PC-3 (cell line): ENCODE measurements at regions not wholly inside any gene's neighbourhood (a gene's known extent, or its start where the extent isn't known, plus 50 kb on each side); places are given as distances from the start of the nearest gene placed in this dataset.

ENCODE experiments used
- ATAC-seq: fragments of 200-7000 bp; cut with Tn5 transposase; 2 replicates; pipeline ENCODE4 v1.9.1; 2020; ENCODE audit warnings: mild to moderate bottlenecking, moderate library complexity
- BruUV-seq: library from RNA; stranded (reverse); fragments of 400-500 nt; replicated peaks from 2 replicates; lab custom pipeline; 2021; lab: Mats Ljungman, UMichigan
- CTCF ChIA-PET: fragments of 300-600 bp; sonication (Branson Sonifier 250); formaldehyde crosslinking; loops from one replicate; lab custom pipeline; 2022; ENCODE audit warnings: antibody characterized with exemption; lab: Charles Lee
- POLR2A ChIA-PET: fragments of 300-600 bp; sonication (Branson Sonifier 250); formaldehyde crosslinking; loops from one replicate; lab custom pipeline; 2022; ENCODE audit warnings: antibody characterized with exemption; ENCODE audit not compliant: unreplicated experiment; lab: Charles Lee
- DNase-seq: peaks from one replicate; pipeline ENCODE4 v3.0.0-alpha.2; 2015
- H2AFZ ChIP-seq: fragments of 300-600 bp; sonication (generic); 2 replicates; pipeline ENCODE4 v1.6.0; 2016; ENCODE audit warnings: antibody characterized with exemption, low read length
- H3F3A ChIP-seq: fragments of 300-600 bp; sonication (generic); one replicate; pipeline ENCODE4 v1.6.0; 2017; ENCODE audit warnings: antibody characterized with exemption, low read length, control low read depth, mild to moderate bottlenecking; ENCODE audit not compliant: unreplicated experiment
- H3K27ac ChIP-seq: fragments of 300-600 bp; sonication (generic); 2 replicates; pipeline ENCODE4 v1.5.1; 2016; ENCODE audit warnings: mild to moderate bottlenecking, low read length
- H3K27me3 ChIP-seq: fragments of 300-600 bp; sonication (generic); 2 replicates; pipeline ENCODE4 v1.6.1; 2016; ENCODE audit warnings: low read length, mixed read lengths
- H3K36me3 ChIP-seq: fragments of 300-600 bp; sonication (generic); 2 replicates; pipeline ENCODE4 v1.6.1; 2016; ENCODE audit warnings: low read depth, mixed run types, low read length, mixed read lengths
- H3K4me1 ChIP-seq: fragments of 300-600 bp; sonication (generic); 2 replicates; pipeline ENCODE4 v1.5.1; 2016; ENCODE audit warnings: low read length; ENCODE audit not compliant: insufficient read depth
- H3K4me2 ChIP-seq: fragments of 300-600 bp; sonication (generic); 2 replicates; pipeline ENCODE4 v1.6.0; 2016; ENCODE audit warnings: low read length
- H3K4me3 ChIP-seq: fragments of 300-600 bp; sonication (generic); 2 replicates; pipeline ENCODE4 v1.5.1; 2016; ENCODE audit warnings: mild to moderate bottlenecking, low read length, mixed read lengths
- H3K79me2 ChIP-seq: fragments of 300-600 bp; sonication (generic); 2 replicates; pipeline ENCODE4 v1.6.1; 2017; ENCODE audit warnings: low read length, mixed read lengths
- H3K9ac ChIP-seq: fragments of 300-600 bp; sonication (generic); 2 replicates; pipeline ENCODE4 v1.6.0; 2016; ENCODE audit warnings: mild to moderate bottlenecking, low read length
- H3K9me2 ChIP-seq: fragments of 300-600 bp; sonication (generic); replicated peaks from 2 replicates; pipeline ENCODE4 v1.6.1; 2016; ENCODE audit warnings: mixed run types, low read length, mixed read lengths
- H3K9me3 ChIP-seq: fragments of 300-600 bp; sonication (generic); 2 replicates; pipeline ENCODE4 v1.6.1; 2016; ENCODE audit warnings: low read length, mixed read lengths
- H4K20me1 ChIP-seq: fragments of 300-600 bp; sonication (generic); 2 replicates; pipeline ENCODE4 v1.6.1; 2016; ENCODE audit warnings: low read length, mixed read lengths
- CTCF ChIP-seq: fragments of 300-600 bp; sonication (generic); conservative IDR thresholded peaks from 2 replicates; pipeline ENCODE4 v1.5.1; 2017; ENCODE audit warnings: antibody characterized with exemption, low read depth, mild to moderate bottlenecking, low read length
- EZH2 ChIP-seq: fragments of 300-600 bp; sonication (generic); IDR thresholded peaks from one replicate; pipeline ENCODE4 v1.6.1; 2017; ENCODE audit warnings: antibody characterized with exemption, mild to moderate bottlenecking, low read length; ENCODE audit not compliant: unreplicated experiment
- EZH2phosphoT487 ChIP-seq: fragments of 300-600 bp; sonication (generic); IDR thresholded peaks from 2 replicates; pipeline ENCODE4 v1.6.1; 2018; ENCODE audit warnings: mild to moderate bottlenecking, antibody characterized with exemption, low read length, borderline replicate concordance
- intact Hi-C: fragments of 100-400 bp; cut with micrococcal nuclease; formaldehyde crosslinking; loops from 2 replicates; pipeline ENCODE4 v1.9.0; 2023

GRCh38 chr12:22993609-22994315, 368.8 kb downstream of the ETNK1 start:
- DNase-seq = no peak
- Histone ChIP-seq H3K9me3 (no peaks in the 10 kb centered on the region), H4K20me1 (no peaks in the 10 kb centered on the region), H3K4me3 (no peak overlapping the region), H3K9ac (no peak overlapping the region), H3K27me3 (no peaks in the 10 kb centered on the region), H3K79me2 (no peaks in the 10 kb centered on the region), H3K4me2 (no peak overlapping the region), H3K36me3 (no peaks in the 10 kb centered on the region), H3K4me1 (no peaks in the 10 kb centered on the region), H2AFZ (no peak overlapping the region), H3K27ac (no peak overlapping the region), H3F3A (no peaks in the 10 kb centered on the region), H3K9me2 (no peaks in the 10 kb centered on the region)
- ChIA-PET POLR2A (no interaction called here), CTCF (no interaction called here)
- ATAC-seq = no peak
- TF ChIP-seq EZH2 (no peak), CTCF (no peak), EZH2phosphoT487 (no peak)
- intact Hi-C loops = no loop called here
- BruUV-seq = no TSS peak

GRCh38 chr12:22994316-22994675, 369.3 kb downstream of the ETNK1 start:
- intact Hi-C loops = no loop called here
- ATAC-seq (no peak), DNase-seq (no peak)
- ChIA-PET POLR2A (no interaction called here), CTCF (no interaction called here)
- Histone ChIP-seq H3K9me3 (no peaks in the 10 kb centered on the region), H3K9me2 (no peaks in the 10 kb centered on the region), H3K9ac (no peak overlapping the region), H3K27ac (no peak overlapping the region), H3K4me2 (no peak overlapping the region), H3F3A (no peaks in the 10 kb centered on the region), H3K36me3 (no peaks in the 10 kb centered on the region), H2AFZ (no peak overlapping the region), H3K4me3 (no peak overlapping the region), H4K20me1 (no peaks in the 10 kb centered on the region), H3K27me3 (no peaks in the 10 kb centered on the region), H3K79me2 (no peaks in the 10 kb centered on the region), H3K4me1 (no peaks in the 10 kb centered on the region)
- BruUV-seq = no TSS peak
- TF ChIP-seq CTCF = no peak
- TF ChIP-seq EZH2phosphoT487 = no peak
- no peak for TF ChIP-seq EZH2

GRCh38 chr12:23001487-23001886, 376.5 kb downstream of the ETNK1 start:
- Histone ChIP-seq H3K36me3 (no peaks in the 10 kb centered on the region), H3K4me2 (no peak overlapping the region), H3K79me2 (no peaks in the 10 kb centered on the region), H3K9ac (no peak overlapping the region), H4K20me1 (no peaks in the 10 kb centered on the region), H3K9me3 (no peaks in the 10 kb centered on the region), H3K4me1 (no peaks in the 10 kb centered on the region), H3F3A (no peaks in the 10 kb centered on the region), H2AFZ (no peak overlapping the region), H3K27ac (no peak overlapping the region), H3K27me3 (no peaks in the 10 kb centered on the region), H3K9me2 (no peaks in the 10 kb centered on the region), H3K4me3 (no peak overlapping the region)
- no peak for DNase-seq
- no peak for ATAC-seq
- BruUV-seq = no TSS peak
- no peak for TF ChIP-seq EZH2
- no peak for TF ChIP-seq CTCF
- no peak for TF ChIP-seq EZH2phosphoT487
- ChIA-PET POLR2A (no interaction called here), CTCF (no interaction called here)
- intact Hi-C loops = no loop called here
